ENCODE measurements at regions not wholly inside any gene's neighbourhood (a gene's known extent, or its start where the extent isn't known, plus 50 kb on each side); places are given as distances from the start of the nearest gene placed in this dataset.

DNA sequence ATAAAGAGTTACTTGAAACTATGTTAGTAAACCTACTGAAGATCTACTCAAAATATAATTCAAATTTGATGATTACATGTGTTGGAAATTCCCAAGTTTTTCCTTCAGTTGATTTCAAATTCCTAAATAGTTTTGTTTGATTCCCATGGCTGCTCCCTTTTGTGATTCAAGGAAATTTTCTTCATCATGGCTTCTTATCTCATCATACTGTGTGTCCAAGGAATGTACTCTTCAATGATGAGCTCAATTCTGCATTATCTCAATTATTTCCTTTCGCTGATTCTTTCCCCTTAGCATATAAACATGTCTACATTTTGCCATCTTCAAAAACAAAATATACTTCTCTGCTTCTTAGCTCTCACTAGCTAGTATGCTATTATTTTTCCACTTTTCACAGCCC lies 460.4 kb upstream of the NAALADL2 start:
- H3K36me3 ChIP-seq: no peaks in the 10 kb centered on the region
- TF ChIP-seq CTCF (IDR thresholded peaks at IDR 0.05): no peak

GRCh38 chr3:174403831-174404230 lies 455.3 kb upstream of the NAALADL2 start:
- Histone ChIP-seq H3K4me3 (ENCODE audit: low read depth in 1 of 2, low read length in 1 of 2) (no peak overlapping the region), H3K27me3 (no peaks in the 10 kb centered on the region), H3K4me1 (ENCODE audit: control insufficient read depth in 1 of 2, insufficient read depth in 1 of 2, low read depth in 1 of 2, low read length in 1 of 2) (no peaks in the 10 kb centered on the region), H3K36me3 (no peaks in the 10 kb centered on the region), H3K9me3 (no peaks in the 10 kb centered on the region), H3K27ac (no peak overlapping the region)
- no peak for TF ChIP-seq CTCF (IDR thresholded peaks at IDR 0.05)

More for the DNA sequence above, 460.4 kb upstream of the NAALADL2 start:
- H3K27ac ChIP-seq: no peak overlapping the region
- H3K27me3 ChIP-seq: no peaks in the 10 kb centered on the region
- no peaks in the 10 kb centered on the region for H3K4me1 ChIP-seq (ENCODE audit: control insufficient read depth in 1 of 2, insufficient read depth in 1 of 2, low read depth in 1 of 2, low read length in 1 of 2)
- H3K4me3 ChIP-seq (ENCODE audit: low read depth in 1 of 2, low read length in 1 of 2): no peak overlapping the region
- H3K9me3 ChIP-seq: no peaks in the 10 kb centered on the region

DNA sequence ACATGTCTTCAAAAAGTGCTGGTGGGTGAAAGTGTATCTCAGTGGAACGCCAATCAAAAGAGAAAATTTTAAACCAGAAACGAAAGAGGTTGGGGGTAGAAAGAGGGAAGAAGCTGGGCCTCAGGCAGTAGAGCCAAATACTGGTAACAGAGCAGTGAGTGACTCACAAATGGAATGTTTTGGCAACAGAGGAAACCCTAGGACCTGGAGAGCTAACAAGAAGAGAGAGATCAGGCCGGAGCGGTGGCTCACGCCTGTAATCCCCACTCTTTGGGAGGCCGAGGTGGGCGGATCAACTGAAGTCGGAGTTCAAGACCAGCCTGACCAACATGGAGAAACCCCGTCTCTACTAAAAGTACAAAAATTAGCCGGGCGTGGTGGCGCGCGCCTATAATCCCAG lies 450.8 kb upstream of the NAALADL2 start:
- no peak for TF ChIP-seq CTCF (IDR thresholded peaks at IDR 0.05)
- Histone ChIP-seq H3K9me3 (no peaks in the 10 kb centered on the region), H3K4me1 (ENCODE audit: control insufficient read depth in 1 of 2, insufficient read depth in 1 of 2, low read depth in 1 of 2, low read length in 1 of 2) (peaks cover 6 to 8% of the 10 kb centered on the region in 2 experiments)

GRCh38 chr3:174409086-174409743 lies 449.9 kb upstream of the NAALADL2 start:
- no peak for TF ChIP-seq CTCF (IDR thresholded peaks at IDR 0.05)
- no peak overlapping the region for H3K4me3 ChIP-seq (ENCODE audit: low read depth in 1 of 2, low read length in 1 of 2)
- no peaks in the 10 kb centered on the region for H3K27me3 ChIP-seq
- no peak overlapping the region for H3K27ac ChIP-seq
- no peaks in the 10 kb centered on the region for H3K9me3 ChIP-seq
- peaks cover 6 to 8% of the 10 kb centered on the region in 2 experiments for H3K4me1 ChIP-seq (ENCODE audit: control insufficient read depth in 1 of 2, insufficient read depth in 1 of 2, low read depth in 1 of 2, low read length in 1 of 2)
- no peaks in the 10 kb centered on the region for H3K36me3 ChIP-seq

More for the DNA sequence above, 450.8 kb upstream of the NAALADL2 start:
- Histone ChIP-seq H3K4me3 (ENCODE audit: low read depth in 1 of 2, low read length in 1 of 2) (no peak overlapping the region), H3K36me3 (no peaks in the 10 kb centered on the region), H3K27me3 (no peaks in the 10 kb centered on the region), H3K27ac (no peak overlapping the region)

DNA sequence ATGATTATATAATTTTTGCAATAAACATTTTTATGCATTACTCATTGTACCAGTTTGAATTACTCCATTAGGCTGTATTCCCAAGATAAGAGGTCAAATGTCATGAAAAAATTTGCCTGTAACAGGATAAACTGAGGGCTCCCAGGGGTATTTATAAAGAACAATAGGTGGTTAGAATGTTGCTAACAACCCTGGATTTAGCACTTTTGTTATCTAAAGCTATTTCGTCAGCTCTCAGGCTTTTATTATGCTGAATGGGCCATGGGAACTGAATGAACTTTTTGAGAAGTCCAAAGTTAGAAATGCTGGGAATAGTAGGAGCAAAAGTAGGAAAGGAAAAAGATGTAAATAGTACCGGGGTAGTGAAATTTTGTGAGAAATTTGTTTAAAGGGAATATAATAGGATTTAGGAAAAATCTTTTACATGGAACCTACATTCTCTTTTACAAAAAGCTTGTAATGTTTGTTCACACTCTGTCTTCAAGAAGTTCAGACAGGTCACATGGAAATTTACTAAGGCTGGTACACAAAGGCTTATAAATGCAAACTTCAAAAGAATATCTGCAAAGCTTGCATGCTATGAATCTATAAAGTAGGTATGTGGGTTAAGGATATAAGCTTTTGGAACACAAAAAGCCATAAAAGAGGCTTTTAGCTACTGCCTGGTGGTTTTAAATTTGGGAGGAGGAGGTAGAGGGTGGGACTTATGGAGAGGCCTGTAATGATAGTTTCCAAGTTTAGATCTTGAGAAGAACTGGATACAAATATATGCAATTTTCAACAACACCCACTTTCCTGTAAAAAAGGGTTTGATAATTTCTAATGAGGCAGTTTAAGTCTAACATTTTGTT lies 445.8 kb upstream of the NAALADL2 start:
- Histone ChIP-seq H3K4me1 (ENCODE audit: control insufficient read depth in 1 of 2, insufficient read depth in 1 of 2, low read depth in 1 of 2, low read length in 1 of 2) (peaks cover 16 to 28% of the 10 kb centered on the region in 2 experiments), H3K4me3 (ENCODE audit: low read depth in 1 of 2, low read length in 1 of 2) (no peak overlapping the region), H3K36me3 (no peaks in the 10 kb centered on the region), H3K27ac (no peak overlapping the region), H3K9me3 (no peaks in the 10 kb centered on the region), H3K27me3 (no peaks in the 10 kb centered on the region)
- no peak for TF ChIP-seq CTCF (IDR thresholded peaks at IDR 0.05)

All from neutrophil (primary cell).